ENCODE measurements at regions not wholly inside any gene's neighbourhood (a gene's known extent, or its start where the extent isn't known, plus 50 kb on each side); places are given as distances from the start of the nearest gene placed in this dataset.

DNA sequence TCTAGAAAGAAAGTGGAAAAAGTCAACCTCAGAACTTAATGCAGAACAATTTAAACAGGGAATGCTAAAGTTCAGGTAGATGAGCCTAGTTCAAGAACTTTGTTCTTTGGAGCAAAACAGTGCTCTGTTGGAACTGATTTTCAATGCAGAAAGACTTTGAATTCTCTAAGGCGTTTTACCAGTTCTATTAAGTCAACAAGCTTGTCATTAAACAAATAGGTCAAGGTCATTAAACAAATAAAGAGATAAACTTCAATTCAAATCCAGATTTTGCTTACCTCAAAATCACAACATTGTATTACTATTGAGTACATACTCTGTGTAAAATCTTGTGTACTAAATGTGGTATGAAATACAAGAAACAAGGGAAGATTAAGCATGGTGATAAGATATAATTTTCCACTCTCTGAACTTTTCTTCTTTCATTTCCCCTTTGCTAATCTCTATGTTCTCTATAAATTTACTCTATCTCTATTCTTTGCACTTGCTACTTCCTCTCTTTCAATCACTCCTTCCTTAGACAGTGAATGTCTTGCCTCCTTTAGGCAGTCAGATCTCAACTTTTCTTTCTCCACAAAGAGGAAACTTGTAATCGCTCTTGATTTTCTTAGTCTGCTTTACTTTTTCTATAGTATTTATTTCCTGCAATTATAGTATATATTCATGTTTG, 160.8 kb upstream of the KHDRBS2 start:
- Histone ChIP-seq H3K4me1 (ENCODE audit: control insufficient read depth in 2 of 2, insufficient read depth in 2 of 2, low read length in 2 of 2) (no peaks in the 10 kb centered on the region), H3K36me3 (ENCODE audit: control insufficient read depth in 2 of 3, insufficient read depth in 3 of 3, low read length in 3 of 3) (no peaks in the 10 kb centered on the region), H3K9me3 (ENCODE audit: control insufficient read depth in 2 of 3, low read length in 3 of 3) (no peaks in the 10 kb centered on the region), H3K27me3 (ENCODE audit: control insufficient read depth in 2 of 2, insufficient read depth in 2 of 2, low read length in 2 of 2) (no peaks in the 10 kb centered on the region), H3K27ac (ENCODE audit: low read depth, low read length) (no peak overlapping the region), H3K4me3 (ENCODE audit: low read length) (no peak overlapping the region)
- Mint-ChIP-seq H3K27ac (no peak overlapping the region), H3K4me1 (no peaks in the 10 kb centered on the region), H3K4me3 (no peak overlapping the region), H3K9me3 (peaks cover 0 to 23% (median 5%) of the 10 kb centered on the region in 11 donors), H3K27me3 (no peaks in the 10 kb centered on the region), H3K36me3 (no peaks in the 10 kb centered on the region)
- POLR2A ChIA-PET: no interaction called here
- ATAC-seq: no peak
- DNase-seq: no peak
- intact Hi-C loops (cut with micrococcal nuclease): no loop called here
- CTCF ChIA-PET: no interaction called here

DNA sequence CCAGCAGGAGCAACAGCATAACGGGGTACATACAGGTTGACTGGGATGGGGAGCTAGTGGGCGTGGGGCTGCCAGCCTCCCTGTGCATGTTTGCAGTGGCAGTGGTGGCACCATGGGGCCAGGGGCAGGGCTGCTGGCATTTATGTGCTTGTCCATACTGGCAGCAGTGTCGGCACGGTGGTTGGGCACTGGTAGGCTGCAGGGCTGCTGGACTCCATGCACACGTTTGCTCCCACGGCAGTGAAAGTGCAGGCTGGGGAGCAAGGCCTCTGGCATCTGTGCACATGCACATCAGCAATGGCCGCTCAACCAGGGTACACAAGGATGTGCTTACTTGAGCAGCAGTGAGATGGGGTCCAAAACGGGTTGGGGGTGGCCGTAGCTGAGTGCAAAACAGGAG, 159.5 kb upstream of the KHDRBS2 start:
- DNase-seq: no peak
- ATAC-seq: no peak
- POLR2A ChIA-PET: no interaction called here

DNA sequence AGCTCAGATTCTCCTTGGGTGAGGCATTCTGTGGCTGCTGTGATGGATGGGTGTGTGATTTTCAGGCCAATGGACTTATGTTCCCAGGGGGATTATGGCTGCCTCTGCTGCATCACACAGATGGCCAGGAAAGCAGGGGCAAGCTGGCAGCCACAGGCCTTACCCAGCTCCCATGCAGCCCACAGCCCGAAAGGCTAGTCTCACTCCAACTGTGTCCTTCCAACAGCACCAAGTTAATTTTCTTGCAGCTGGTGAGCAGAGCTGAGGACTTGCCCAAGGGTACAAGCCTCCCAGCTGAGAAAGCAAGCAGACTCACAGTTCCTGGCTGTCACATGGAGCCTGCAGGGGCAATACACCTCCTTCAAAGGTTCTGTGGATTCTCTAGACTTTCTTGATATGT, 155.2 kb upstream of the KHDRBS2 start:
- Histone ChIP-seq H3K36me3 (ENCODE audit: control insufficient read depth in 2 of 3, insufficient read depth in 3 of 3, low read length in 3 of 3) (no peaks in the 10 kb centered on the region), H3K4me1 (ENCODE audit: control insufficient read depth in 2 of 2, insufficient read depth in 2 of 2, low read length in 2 of 2) (no peaks in the 10 kb centered on the region), H3K27me3 (ENCODE audit: control insufficient read depth in 2 of 2, insufficient read depth in 2 of 2, low read length in 2 of 2) (no peaks in the 10 kb centered on the region), H3K4me3 (ENCODE audit: low read length) (no peak overlapping the region), H3K27ac (ENCODE audit: low read depth, low read length) (no peak overlapping the region), H3K9me3 (ENCODE audit: control insufficient read depth in 2 of 3, low read length in 3 of 3) (peaks cover 0 to 3% (median 0%) of the 10 kb centered on the region in 3 experiments)
- ATAC-seq (no peak), DNase-seq (no peak)
- intact Hi-C loops (cut with micrococcal nuclease): no loop called here
- no peaks in the 10 kb centered on the region for H3K36me3 Mint-ChIP-seq
- no peaks in the 10 kb centered on the region for H3K27me3 Mint-ChIP-seq
- POLR2A ChIA-PET: no interaction called here
- no peak overlapping the region for H3K27ac Mint-ChIP-seq
- H3K4me1 Mint-ChIP-seq: no peaks in the 10 kb centered on the region
- CTCF ChIA-PET: no interaction called here
- H3K9me3 Mint-ChIP-seq: peaks cover 13 to 36% (median 17%) of the 10 kb centered on the region in 11 donors
- H3K4me3 Mint-ChIP-seq: no peak overlapping the region

More for the DNA sequence above, 159.5 kb upstream of the KHDRBS2 start:
- Histone ChIP-seq H3K4me3 (ENCODE audit: low read length) (no peak overlapping the region), H3K9me3 (ENCODE audit: control insufficient read depth in 2 of 3, low read length in 3 of 3) (no peaks in the 10 kb centered on the region), H3K27ac (ENCODE audit: low read depth, low read length) (no peak overlapping the region), H3K27me3 (ENCODE audit: control insufficient read depth in 2 of 2, insufficient read depth in 2 of 2, low read length in 2 of 2) (no peaks in the 10 kb centered on the region), H3K36me3 (ENCODE audit: control insufficient read depth in 2 of 3, insufficient read depth in 3 of 3, low read length in 3 of 3) (no peaks in the 10 kb centered on the region), H3K4me1 (ENCODE audit: control insufficient read depth in 2 of 2, insufficient read depth in 2 of 2, low read length in 2 of 2) (no peaks in the 10 kb centered on the region)
- no peaks in the 10 kb centered on the region for H3K4me1 Mint-ChIP-seq
- CTCF ChIA-PET: no interaction called here
- peaks cover 3 to 18% (median 8%) of the 10 kb centered on the region in 11 donors for H3K9me3 Mint-ChIP-seq
- H3K4me3 Mint-ChIP-seq: no peak overlapping the region
- H3K27me3 Mint-ChIP-seq: no peaks in the 10 kb centered on the region
- H3K36me3 Mint-ChIP-seq: no peaks in the 10 kb centered on the region
- H3K27ac Mint-ChIP-seq: no peak overlapping the region
- intact Hi-C loops (cut with micrococcal nuclease): no loop called here

DNA sequence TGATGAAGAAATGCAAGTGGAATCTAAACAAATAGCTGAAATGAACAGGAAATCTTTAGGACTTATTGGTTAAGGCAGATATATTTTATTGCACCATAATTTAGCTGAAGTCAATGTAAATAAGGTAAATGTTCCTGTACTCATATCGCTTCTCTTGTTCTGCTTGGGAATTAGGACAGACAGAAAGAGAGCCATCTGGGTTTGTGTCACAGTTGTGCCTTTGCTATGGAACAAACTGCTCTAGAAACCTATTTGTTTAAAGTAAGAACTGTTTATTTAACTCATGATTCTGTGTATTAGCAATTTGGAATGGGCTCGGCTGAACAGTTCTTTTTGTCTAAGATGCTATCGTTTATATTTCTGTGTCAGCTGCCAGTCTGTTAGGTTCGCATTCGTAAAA, 143.8 kb upstream of the KHDRBS2 start:
- H3K4me3 Mint-ChIP-seq: no peak overlapping the region
- CTCF ChIA-PET: no interaction called here
- Histone ChIP-seq H3K4me3 (ENCODE audit: low read length) (no peak overlapping the region), H3K27me3 (ENCODE audit: control insufficient read depth in 2 of 2, insufficient read depth in 2 of 2, low read length in 2 of 2) (no peaks in the 10 kb centered on the region), H3K4me1 (ENCODE audit: control insufficient read depth in 2 of 2, insufficient read depth in 2 of 2, low read length in 2 of 2) (no peaks in the 10 kb centered on the region), H3K27ac (ENCODE audit: low read depth, low read length) (no peak overlapping the region), H3K9me3 (ENCODE audit: control insufficient read depth in 2 of 3, low read length in 3 of 3) (no peaks in the 10 kb centered on the region), H3K36me3 (ENCODE audit: control insufficient read depth in 2 of 3, insufficient read depth in 3 of 3, low read length in 3 of 3) (no peaks in the 10 kb centered on the region)
- H3K4me1 Mint-ChIP-seq: no peaks in the 10 kb centered on the region
- DNase-seq (no peak), ATAC-seq (no peak)
- POLR2A ChIA-PET: no interaction called here
- H3K9me3 Mint-ChIP-seq: peaks cover 0 to 19% (median 7%) of the 10 kb centered on the region in 11 donors
- H3K27me3 Mint-ChIP-seq: no peaks in the 10 kb centered on the region
- H3K27ac Mint-ChIP-seq: no peak overlapping the region
- no peaks in the 10 kb centered on the region for H3K36me3 Mint-ChIP-seq
- intact Hi-C loops (cut with micrococcal nuclease): no loop called here

DNA sequence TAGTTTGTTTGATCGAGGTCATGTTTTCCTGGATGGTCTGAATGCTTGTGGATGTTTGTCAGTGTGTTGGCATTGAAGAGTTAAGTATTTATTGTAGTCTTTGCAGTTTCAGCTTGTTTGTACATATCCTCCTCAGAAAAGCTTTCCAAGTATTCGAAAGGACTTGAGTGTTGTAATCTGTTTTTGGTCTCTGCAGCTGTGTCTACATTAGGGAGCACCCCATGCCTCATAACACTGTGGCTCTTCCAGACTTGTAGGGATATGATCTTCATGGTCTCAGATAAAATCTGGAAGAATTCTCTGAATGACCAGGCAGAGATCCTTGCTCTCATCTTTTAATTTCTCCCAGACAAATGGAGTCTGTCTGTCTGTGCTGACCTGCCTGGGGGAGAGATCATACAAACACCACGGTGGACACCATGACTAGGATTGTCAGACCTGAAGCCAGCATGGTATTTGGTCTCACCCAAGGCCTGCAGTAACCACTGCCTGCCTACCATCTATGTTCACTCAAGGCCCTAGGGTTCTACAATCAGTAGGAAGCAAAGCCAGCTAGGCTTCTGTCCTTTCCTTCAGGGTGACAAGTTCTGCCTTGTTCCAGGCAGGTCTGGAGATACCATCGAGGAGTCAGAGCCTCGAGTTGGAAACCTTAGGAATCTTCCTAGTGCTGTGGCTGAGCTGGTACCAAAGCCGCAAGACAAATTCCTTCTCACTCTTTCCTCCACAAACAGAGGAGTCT, 114.7 kb upstream of the KHDRBS2 start:
- no peaks in the 10 kb centered on the region for H3K36me3 Mint-ChIP-seq
- intact Hi-C loops (cut with micrococcal nuclease): no loop called here
- ChIA-PET CTCF (no interaction called here), POLR2A (no interaction called here)
- H3K27ac ChIP-seq (ENCODE audit: low read depth, low read length): no peak overlapping the region
- ATAC-seq: no peak
- H3K27ac Mint-ChIP-seq: no peak overlapping the region
- no peaks in the 10 kb centered on the region for H3K4me1 ChIP-seq (ENCODE audit: control insufficient read depth in 2 of 2, insufficient read depth in 2 of 2, low read length in 2 of 2)
- no peak for DNase-seq
- peaks cover 3 to 20% (median 10%) of the 10 kb centered on the region in 11 donors for H3K9me3 Mint-ChIP-seq
- no peaks in the 10 kb centered on the region for H3K36me3 ChIP-seq (ENCODE audit: control insufficient read depth in 2 of 3, insufficient read depth in 3 of 3, low read length in 3 of 3)
- no peak overlapping the region for H3K4me3 Mint-ChIP-seq
- H3K27me3 Mint-ChIP-seq: no peaks in the 10 kb centered on the region
- peaks cover 0 to 4% of the 10 kb centered on the region in 2 donors for H3K27me3 ChIP-seq (ENCODE audit: control insufficient read depth in 2 of 2, insufficient read depth in 2 of 2, low read length in 2 of 2)
- H3K4me1 Mint-ChIP-seq: no peaks in the 10 kb centered on the region
- H3K9me3 ChIP-seq (ENCODE audit: control insufficient read depth in 2 of 3, low read length in 3 of 3): peaks cover 0 to 4% (median 0%) of the 10 kb centered on the region in 3 experiments
- no peak overlapping the region for H3K4me3 ChIP-seq (ENCODE audit: low read length)

DNA sequence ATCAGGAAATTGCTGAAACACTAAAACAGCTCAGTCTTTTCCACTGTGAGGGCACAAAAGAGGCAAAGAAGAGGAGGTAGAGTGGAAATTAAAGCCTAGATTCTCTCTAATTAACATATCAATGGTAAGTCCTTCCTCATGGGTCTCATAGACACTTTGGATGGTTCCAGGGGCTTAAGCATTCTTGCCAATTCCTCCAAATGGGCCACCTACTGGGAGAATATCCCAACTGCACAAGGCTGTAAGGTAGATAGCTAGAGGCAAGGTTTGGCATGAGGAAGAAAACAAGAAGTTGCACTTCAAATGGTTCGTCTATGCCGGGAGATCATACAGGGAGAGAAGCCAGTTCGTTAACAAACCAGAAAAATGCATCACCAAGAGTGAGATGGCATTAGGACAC, 107.6 kb upstream of the KHDRBS2 start:
- no peaks in the 10 kb centered on the region for H3K27me3 Mint-ChIP-seq
- H3K4me3 Mint-ChIP-seq: no peak overlapping the region
- DNase-seq: no peak
- no peaks in the 10 kb centered on the region for H3K36me3 ChIP-seq (ENCODE audit: control insufficient read depth in 2 of 3, insufficient read depth in 3 of 3, low read length in 3 of 3)
- H3K4me3 ChIP-seq (ENCODE audit: low read length): no peak overlapping the region
- H3K27me3 ChIP-seq (ENCODE audit: control insufficient read depth in 2 of 2, insufficient read depth in 2 of 2, low read length in 2 of 2): no peaks in the 10 kb centered on the region
- no peaks in the 10 kb centered on the region for H3K4me1 ChIP-seq (ENCODE audit: control insufficient read depth in 2 of 2, insufficient read depth in 2 of 2, low read length in 2 of 2)
- intact Hi-C loops (cut with micrococcal nuclease): no loop called here
- no peaks in the 10 kb centered on the region for H3K36me3 Mint-ChIP-seq
- no peak overlapping the region for H3K27ac ChIP-seq (ENCODE audit: low read depth, low read length)
- ChIA-PET POLR2A (no interaction called here), CTCF (no interaction called here)
- no peak for ATAC-seq
- no peaks in the 10 kb centered on the region for H3K4me1 Mint-ChIP-seq
- peaks cover 3 to 27% (median 10%) of the 10 kb centered on the region in 11 donors for H3K9me3 Mint-ChIP-seq
- H3K9me3 ChIP-seq (ENCODE audit: control insufficient read depth in 2 of 3, low read length in 3 of 3): peaks cover 0 to 6% (median 0%) of the 10 kb centered on the region in 3 experiments
- H3K27ac Mint-ChIP-seq: no peak overlapping the region

DNA sequence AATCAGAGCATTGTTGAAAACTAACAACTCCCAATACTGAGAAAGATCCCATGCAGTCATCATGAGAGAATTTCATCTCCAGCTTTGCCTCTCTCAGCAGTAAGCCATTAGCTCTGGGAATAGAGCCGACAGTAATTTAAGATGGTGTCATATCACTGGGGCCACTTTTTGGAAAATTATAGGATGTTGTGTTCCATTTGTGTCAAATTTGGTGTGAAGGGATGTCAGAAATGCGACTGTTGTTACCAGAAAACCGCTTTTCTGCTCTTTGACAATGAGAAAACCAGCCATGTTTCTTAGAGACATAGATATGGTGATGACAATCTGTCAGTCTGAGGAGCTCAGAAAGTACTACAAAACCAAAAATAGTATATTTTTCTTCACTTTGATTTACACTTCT, 106.3 kb upstream of the KHDRBS2 start:
- no peak for ATAC-seq
- Mint-ChIP-seq H3K9me3 (peaks cover 2 to 34% (median 11%) of the 10 kb centered on the region in 11 donors), H3K4me1 (no peaks in the 10 kb centered on the region), H3K27ac (no peak overlapping the region), H3K27me3 (no peaks in the 10 kb centered on the region), H3K36me3 (no peaks in the 10 kb centered on the region), H3K4me3 (no peak overlapping the region)
- no peak for DNase-seq
- Histone ChIP-seq H3K36me3 (ENCODE audit: control insufficient read depth in 2 of 3, insufficient read depth in 3 of 3, low read length in 3 of 3) (no peaks in the 10 kb centered on the region), H3K4me3 (ENCODE audit: low read length) (no peak overlapping the region), H3K27ac (ENCODE audit: low read depth, low read length) (no peak overlapping the region), H3K27me3 (ENCODE audit: control insufficient read depth in 2 of 2, insufficient read depth in 2 of 2, low read length in 2 of 2) (no peaks in the 10 kb centered on the region), H3K9me3 (ENCODE audit: control insufficient read depth in 2 of 3, low read length in 3 of 3) (peaks cover 0 to 6% (median 0%) of the 10 kb centered on the region in 3 experiments), H3K4me1 (ENCODE audit: control insufficient read depth in 2 of 2, insufficient read depth in 2 of 2, low read length in 2 of 2) (no peaks in the 10 kb centered on the region)
- intact Hi-C loops (cut with micrococcal nuclease): no loop called here
- ChIA-PET POLR2A (no interaction called here), CTCF (interaction anchor here (0.8 kb wide), 1 partner anchor 22 kb away, joined by 4 read pairs; no protein-coding TSS in a partner anchor)

Data from naive thymus-derived CD4-positive, alpha-beta T cell (primary cell).